WTC11 (cell line): ENCODE measurements at regions not wholly inside any gene's neighbourhood (a gene's known extent, or its start where the extent isn't known, plus 50 kb on each side); places are given as distances from the start of the nearest gene placed in this dataset.

Source experiments
- ATAC-seq: fragments of 200-7000 bp; cut with Tn5 transposase; 2 replicates; pipeline ENCODE4 v1.10.0; 2021; ENCODE audit warnings: mild to moderate bottlenecking, moderate library complexity
- CTCF ChIA-PET: fragments of 300-600 bp; sonication (Branson Sonifier 250); formaldehyde crosslinking; loops from one replicate; lab custom pipeline; 2021; ENCODE audit warnings: antibody characterized with exemption; lab: Charles Lee
- POLR2A ChIA-PET: fragments of 350-600 bp; sonication (Branson Sonifier 250); formaldehyde crosslinking; loops from one replicate; lab custom pipeline; 2021; ENCODE audit warnings: antibody characterized with exemption; lab: Charles Lee
- DNase-seq: peaks from one replicate; pipeline ENCODE4 v3.0.0; 2021; ENCODE audit warnings: low spot score
- H3K27ac Mint-ChIP-seq: 2 replicates; pipeline ENCODE4 v1.8.0; 2021; ENCODE audit warnings: mixed read lengths
- H3K27me3 Mint-ChIP-seq: 2 replicates; pipeline ENCODE4 v1.8.0; 2021; ENCODE audit warnings: low read depth, mild to moderate bottlenecking, moderate library complexity, mixed read lengths
- H3K36me3 Mint-ChIP-seq: 2 replicates; pipeline ENCODE4 v1.8.0; 2021; ENCODE audit warnings: mixed read lengths
- H3K4me1 Mint-ChIP-seq: 2 replicates; pipeline ENCODE4 v1.8.0; 2022; ENCODE audit warnings: mixed read lengths
- H3K4me3 Mint-ChIP-seq: 2 replicates; pipeline ENCODE4 v1.8.0; 2021; ENCODE audit warnings: mild to moderate bottlenecking, moderate library complexity, mixed read lengths
- H3K9me3 Mint-ChIP-seq: 2 replicates; pipeline ENCODE4 v1.8.0; 2021; ENCODE audit warnings: mixed read lengths
- CREB1 ChIP-seq: sonication (generic); formaldehyde crosslinking; IDR thresholded peaks from 2 replicates; pipeline ENCODE4 v1.8.0; 2023; ENCODE audit warnings: mild to moderate bottlenecking, missing genetic modification reagents
- CREM ChIP-seq: sonication (generic); formaldehyde crosslinking; IDR thresholded peaks from 2 replicates; pipeline ENCODE4 v1.8.1; 2022; ENCODE audit warnings: mild to moderate bottlenecking, missing genetic modification reagents, moderate library complexity
- ESRRA ChIP-seq: sonication (generic); formaldehyde crosslinking; IDR thresholded peaks from 2 replicates; pipeline ENCODE4 v1.8.1; 2022; ENCODE audit warnings: mild to moderate bottlenecking, missing genetic modification reagents, borderline replicate concordance
- ETV6 ChIP-seq: sonication (generic); formaldehyde crosslinking; IDR thresholded peaks from 2 replicates; pipeline ENCODE4 v1.8.1; 2022; ENCODE audit warnings: mild to moderate bottlenecking, missing genetic modification reagents
- FOXK1 ChIP-seq: sonication (generic); formaldehyde crosslinking; IDR thresholded peaks from 2 replicates; pipeline ENCODE4 v1.8.0; 2022; ENCODE audit warnings: mild to moderate bottlenecking, moderate library complexity, missing genetic modification reagents
- GABPB1 ChIP-seq: sonication (generic); formaldehyde crosslinking; IDR thresholded peaks from 2 replicates; pipeline ENCODE4 v1.8.1; 2023; ENCODE audit warnings: mild to moderate bottlenecking, missing genetic modification reagents
- IRF2 ChIP-seq: sonication (generic); formaldehyde crosslinking; IDR thresholded peaks from 2 replicates; pipeline ENCODE4 v1.8.0; 2022; ENCODE audit warnings: low read depth, missing genetic modification reagents, borderline replicate concordance
- JAZF1 ChIP-seq: fragments of 250-450 bp; sonication (Bioruptor Pico); IDR thresholded peaks from 2 replicates; pipeline ENCODE4 v1.9.0; 2021; ENCODE audit warnings: moderate library complexity, mild to moderate bottlenecking, inconsistent platforms
- JUN ChIP-seq: sonication (generic); formaldehyde crosslinking; IDR thresholded peaks from 2 replicates; pipeline ENCODE4 v1.8.0; 2023; ENCODE audit warnings: mild to moderate bottlenecking, missing genetic modification reagents
- NFYB ChIP-seq: sonication (generic); formaldehyde crosslinking; conservative IDR thresholded peaks from 2 replicates; pipeline ENCODE4 v1.8.0; 2022; ENCODE audit warnings: low read depth, missing genetic modification reagents
- NR3C1 ChIP-seq: sonication (generic); formaldehyde crosslinking; conservative IDR thresholded peaks from 2 replicates; pipeline ENCODE4 v1.8.1; 2023; ENCODE audit warnings: low read depth, mild to moderate bottlenecking, missing genetic modification reagents
- SMAD4 ChIP-seq: sonication (generic); formaldehyde crosslinking; IDR thresholded peaks from 2 replicates; pipeline ENCODE4 v1.8.0; 2022; ENCODE audit warnings: mild to moderate bottlenecking, missing genetic modification reagents
- SOX15 ChIP-seq: fragments of 250-450 bp; sonication (Bioruptor Pico); IDR thresholded peaks from 2 replicates; pipeline ENCODE4 v1.9.0; 2021; ENCODE audit warnings: mild to moderate bottlenecking
- TEAD1 ChIP-seq: sonication (generic); formaldehyde crosslinking; IDR thresholded peaks from 2 replicates; pipeline ENCODE4 v1.8.0; 2022; ENCODE audit warnings: mild to moderate bottlenecking, missing genetic modification reagents
- ZBTB21 ChIP-seq: sonication (generic); formaldehyde crosslinking; IDR thresholded peaks from 2 replicates; pipeline ENCODE4 v1.8.1; 2023; ENCODE audit warnings: mild to moderate bottlenecking, missing genetic modification reagents, borderline replicate concordance
- TF ChIP-seq, protein P1 (sequence below): sonication (generic); formaldehyde crosslinking; IDR thresholded peaks from 2 replicates; pipeline ENCODE4 v1.8.1; 2023; ENCODE audit warnings: mild to moderate bottlenecking, moderate library complexity, missing genetic modification reagents
- TF ChIP-seq, protein P2 (sequence below): sonication (generic); formaldehyde crosslinking; IDR thresholded peaks from 2 replicates; pipeline ENCODE4 v1.8.0; 2023; ENCODE audit warnings: missing genetic modification reagents, mild to moderate bottlenecking, borderline replicate concordance
- TF ChIP-seq, protein P3 (sequence below): sonication (generic); formaldehyde crosslinking; IDR thresholded peaks from 2 replicates; pipeline ENCODE4 v1.8.1; 2023; ENCODE audit warnings: mild to moderate bottlenecking, missing genetic modification reagents, borderline replicate concordance
- TF ChIP-seq, protein P4 (sequence below): sonication (generic); formaldehyde crosslinking; conservative IDR thresholded peaks from 2 replicates; pipeline ENCODE4 v1.8.1; 2022; ENCODE audit warnings: mild to moderate bottlenecking, missing genetic modification reagents
- TF ChIP-seq, protein P5 (sequence below): fragments of 250-450 bp; sonication (Bioruptor Pico); IDR thresholded peaks from 2 replicates; pipeline ENCODE4 v1.9.0; 2021; ENCODE audit warnings: mild to moderate bottlenecking, borderline replicate concordance

DNA sequence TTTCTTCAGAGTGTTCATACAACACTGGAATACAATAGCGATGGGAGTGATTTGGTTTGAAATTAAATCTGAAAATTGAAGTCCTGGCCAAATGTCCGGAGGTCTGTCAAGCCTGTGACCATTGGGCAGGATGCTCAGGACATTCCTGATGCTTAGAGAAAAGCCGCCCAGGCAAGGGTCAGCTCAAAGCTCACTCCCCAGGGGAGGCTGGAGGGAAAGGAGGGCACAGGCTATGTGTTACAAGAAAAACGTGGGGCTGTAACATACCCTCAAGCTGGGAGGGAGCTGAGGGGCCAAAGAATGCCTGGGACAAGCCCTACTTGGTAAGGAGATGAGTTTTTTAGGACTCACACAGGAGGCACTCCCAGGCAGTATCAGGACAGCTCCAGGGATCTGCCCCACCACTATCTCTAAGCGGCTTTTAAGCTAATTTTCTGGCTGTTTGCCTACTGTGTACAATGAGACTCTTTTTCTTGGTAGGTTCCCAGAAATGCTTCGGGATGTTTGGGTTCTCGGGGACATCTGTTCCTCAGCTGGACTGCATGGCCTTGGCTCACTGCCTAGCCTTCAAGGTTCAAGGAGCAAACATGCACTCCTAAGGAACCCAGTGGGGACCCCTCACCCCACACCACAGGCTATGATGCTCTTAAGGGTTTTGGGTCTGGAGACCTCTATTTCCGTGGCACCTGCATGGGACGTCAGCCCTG, 500.1 kb downstream of the BRD1 start:
- no peaks in the 10 kb centered on the region; the same call in 1 of the 2 replicates for H3K27me3 Mint-ChIP-seq
- H3K9me3 Mint-ChIP-seq = peaks cover 8% of the 10 kb centered on the region; the same call in 1 of the 2 replicates
- no peaks in the 10 kb centered on the region for H3K4me1 Mint-ChIP-seq
- DNase-seq = no peak
- TF ChIP-seq JAZF1 (CRISPR knock-in tag) (no peak), ZBTB21 (CRISPR knock-in tag) (no peak), NFYB (no peak), FOXK1 (CRISPR knock-in tag) (no peak), JUN (no peak), TEAD1 (CRISPR knock-in tag) (no peak), GABPB1 (no peak), SMAD4 (no peak), NR3C1 (CRISPR knock-in tag) (no peak), CREM (CRISPR knock-in tag) (no peak), IRF2 (no peak), ESRRA (no peak), ETV6 (no peak), SOX15 (no peak), CREB1 (CRISPR knock-in tag) (no peak)
- TF ChIP-seq, protein P1, sequence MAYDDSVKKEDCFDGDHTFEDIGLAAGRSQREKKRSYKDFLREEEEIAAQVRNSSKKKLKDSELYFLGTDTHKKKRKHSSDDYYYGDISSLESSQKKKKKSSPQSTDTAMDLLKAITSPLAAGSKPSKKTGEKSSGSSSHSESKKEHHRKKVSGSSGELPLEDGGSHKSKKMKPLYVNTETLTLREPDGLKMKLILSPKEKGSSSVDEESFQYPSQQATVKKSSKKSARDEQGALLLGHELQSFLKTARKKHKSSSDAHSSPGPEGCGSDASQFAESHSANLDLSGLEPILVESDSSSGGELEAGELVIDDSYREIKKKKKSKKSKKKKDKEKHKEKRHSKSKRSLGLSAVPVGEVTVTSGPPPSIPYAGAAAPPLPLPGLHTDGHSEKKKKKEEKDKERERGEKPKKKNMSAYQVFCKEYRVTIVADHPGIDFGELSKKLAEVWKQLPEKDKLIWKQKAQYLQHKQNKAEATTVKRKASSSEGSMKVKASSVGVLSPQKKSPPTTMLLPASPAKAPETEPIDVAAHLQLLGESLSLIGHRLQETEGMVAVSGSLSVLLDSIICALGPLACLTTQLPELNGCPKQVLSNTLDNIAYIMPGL (CRISPR knock-in tag) = no peak
- TF ChIP-seq, protein P2, sequence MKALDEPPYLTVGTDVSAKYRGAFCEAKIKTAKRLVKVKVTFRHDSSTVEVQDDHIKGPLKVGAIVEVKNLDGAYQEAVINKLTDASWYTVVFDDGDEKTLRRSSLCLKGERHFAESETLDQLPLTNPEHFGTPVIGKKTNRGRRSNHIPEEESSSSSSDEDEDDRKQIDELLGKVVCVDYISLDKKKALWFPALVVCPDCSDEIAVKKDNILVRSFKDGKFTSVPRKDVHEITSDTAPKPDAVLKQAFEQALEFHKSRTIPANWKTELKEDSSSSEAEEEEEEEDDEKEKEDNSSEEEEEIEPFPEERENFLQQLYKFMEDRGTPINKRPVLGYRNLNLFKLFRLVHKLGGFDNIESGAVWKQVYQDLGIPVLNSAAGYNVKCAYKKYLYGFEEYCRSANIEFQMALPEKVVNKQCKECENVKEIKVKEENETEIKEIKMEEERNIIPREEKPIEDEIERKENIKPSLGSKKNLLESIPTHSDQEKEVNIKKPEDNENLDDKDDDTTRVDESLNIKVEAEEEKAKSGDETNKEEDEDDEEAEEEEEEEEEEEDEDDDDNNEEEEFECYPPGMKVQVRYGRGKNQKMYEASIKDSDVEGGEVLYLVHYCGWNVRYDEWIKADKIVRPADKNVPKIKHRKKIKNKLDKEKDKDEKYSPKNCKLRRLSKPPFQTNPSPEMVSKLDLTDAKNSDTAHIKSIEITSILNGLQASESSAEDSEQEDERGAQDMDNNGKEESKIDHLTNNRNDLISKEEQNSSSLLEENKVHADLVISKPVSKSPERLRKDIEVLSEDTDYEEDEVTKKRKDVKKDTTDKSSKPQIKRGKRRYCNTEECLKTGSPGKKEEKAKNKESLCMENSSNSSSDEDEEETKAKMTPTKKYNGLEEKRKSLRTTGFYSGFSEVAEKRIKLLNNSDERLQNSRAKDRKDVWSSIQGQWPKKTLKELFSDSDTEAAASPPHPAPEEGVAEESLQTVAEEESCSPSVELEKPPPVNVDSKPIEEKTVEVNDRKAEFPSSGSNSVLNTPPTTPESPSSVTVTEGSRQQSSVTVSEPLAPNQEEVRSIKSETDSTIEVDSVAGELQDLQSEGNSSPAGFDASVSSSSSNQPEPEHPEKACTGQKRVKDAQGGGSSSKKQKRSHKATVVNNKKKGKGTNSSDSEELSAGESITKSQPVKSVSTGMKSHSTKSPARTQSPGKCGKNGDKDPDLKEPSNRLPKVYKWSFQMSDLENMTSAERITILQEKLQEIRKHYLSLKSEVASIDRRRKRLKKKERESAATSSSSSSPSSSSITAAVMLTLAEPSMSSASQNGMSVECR = no peak
- TF ChIP-seq, protein P3, sequence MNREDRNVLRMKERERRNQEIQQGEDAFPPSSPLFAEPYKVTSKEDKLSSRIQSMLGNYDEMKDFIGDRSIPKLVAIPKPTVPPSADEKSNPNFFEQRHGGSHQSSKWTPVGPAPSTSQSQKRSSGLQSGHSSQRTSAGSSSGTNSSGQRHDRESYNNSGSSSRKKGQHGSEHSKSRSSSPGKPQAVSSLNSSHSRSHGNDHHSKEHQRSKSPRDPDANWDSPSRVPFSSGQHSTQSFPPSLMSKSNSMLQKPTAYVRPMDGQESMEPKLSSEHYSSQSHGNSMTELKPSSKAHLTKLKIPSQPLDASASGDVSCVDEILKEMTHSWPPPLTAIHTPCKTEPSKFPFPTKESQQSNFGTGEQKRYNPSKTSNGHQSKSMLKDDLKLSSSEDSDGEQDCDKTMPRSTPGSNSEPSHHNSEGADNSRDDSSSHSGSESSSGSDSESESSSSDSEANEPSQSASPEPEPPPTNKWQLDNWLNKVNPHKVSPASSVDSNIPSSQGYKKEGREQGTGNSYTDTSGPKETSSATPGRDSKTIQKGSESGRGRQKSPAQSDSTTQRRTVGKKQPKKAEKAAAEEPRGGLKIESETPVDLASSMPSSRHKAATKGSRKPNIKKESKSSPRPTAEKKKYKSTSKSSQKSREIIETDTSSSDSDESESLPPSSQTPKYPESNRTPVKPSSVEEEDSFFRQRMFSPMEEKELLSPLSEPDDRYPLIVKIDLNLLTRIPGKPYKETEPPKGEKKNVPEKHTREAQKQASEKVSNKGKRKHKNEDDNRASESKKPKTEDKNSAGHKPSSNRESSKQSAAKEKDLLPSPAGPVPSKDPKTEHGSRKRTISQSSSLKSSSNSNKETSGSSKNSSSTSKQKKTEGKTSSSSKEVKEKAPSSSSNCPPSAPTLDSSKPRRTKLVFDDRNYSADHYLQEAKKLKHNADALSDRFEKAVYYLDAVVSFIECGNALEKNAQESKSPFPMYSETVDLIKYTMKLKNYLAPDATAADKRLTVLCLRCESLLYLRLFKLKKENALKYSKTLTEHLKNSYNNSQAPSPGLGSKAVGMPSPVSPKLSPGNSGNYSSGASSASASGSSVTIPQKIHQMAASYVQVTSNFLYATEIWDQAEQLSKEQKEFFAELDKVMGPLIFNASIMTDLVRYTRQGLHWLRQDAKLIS = no peak
- TF ChIP-seq, protein P4, sequence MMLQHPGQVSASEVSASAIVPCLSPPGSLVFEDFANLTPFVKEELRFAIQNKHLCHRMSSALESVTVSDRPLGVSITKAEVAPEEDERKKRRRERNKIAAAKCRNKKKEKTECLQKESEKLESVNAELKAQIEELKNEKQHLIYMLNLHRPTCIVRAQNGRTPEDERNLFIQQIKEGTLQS (CRISPR knock-in tag) = no peak
- TF ChIP-seq, protein P5, sequence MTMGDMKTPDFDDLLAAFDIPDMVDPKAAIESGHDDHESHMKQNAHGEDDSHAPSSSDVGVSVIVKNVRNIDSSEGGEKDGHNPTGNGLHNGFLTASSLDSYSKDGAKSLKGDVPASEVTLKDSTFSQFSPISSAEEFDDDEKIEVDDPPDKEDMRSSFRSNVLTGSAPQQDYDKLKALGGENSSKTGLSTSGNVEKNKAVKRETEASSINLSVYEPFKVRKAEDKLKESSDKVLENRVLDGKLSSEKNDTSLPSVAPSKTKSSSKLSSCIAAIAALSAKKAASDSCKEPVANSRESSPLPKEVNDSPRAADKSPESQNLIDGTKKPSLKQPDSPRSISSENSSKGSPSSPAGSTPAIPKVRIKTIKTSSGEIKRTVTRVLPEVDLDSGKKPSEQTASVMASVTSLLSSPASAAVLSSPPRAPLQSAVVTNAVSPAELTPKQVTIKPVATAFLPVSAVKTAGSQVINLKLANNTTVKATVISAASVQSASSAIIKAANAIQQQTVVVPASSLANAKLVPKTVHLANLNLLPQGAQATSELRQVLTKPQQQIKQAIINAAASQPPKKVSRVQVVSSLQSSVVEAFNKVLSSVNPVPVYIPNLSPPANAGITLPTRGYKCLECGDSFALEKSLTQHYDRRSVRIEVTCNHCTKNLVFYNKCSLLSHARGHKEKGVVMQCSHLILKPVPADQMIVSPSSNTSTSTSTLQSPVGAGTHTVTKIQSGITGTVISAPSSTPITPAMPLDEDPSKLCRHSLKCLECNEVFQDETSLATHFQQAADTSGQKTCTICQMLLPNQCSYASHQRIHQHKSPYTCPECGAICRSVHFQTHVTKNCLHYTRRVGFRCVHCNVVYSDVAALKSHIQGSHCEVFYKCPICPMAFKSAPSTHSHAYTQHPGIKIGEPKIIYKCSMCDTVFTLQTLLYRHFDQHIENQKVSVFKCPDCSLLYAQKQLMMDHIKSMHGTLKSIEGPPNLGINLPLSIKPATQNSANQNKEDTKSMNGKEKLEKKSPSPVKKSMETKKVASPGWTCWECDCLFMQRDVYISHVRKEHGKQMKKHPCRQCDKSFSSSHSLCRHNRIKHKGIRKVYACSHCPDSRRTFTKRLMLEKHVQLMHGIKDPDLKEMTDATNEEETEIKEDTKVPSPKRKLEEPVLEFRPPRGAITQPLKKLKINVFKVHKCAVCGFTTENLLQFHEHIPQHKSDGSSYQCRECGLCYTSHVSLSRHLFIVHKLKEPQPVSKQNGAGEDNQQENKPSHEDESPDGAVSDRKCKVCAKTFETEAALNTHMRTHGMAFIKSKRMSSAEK (CRISPR knock-in tag) = no peak
- POLR2A ChIA-PET = no interaction called here
- H3K4me3 Mint-ChIP-seq = no peak overlapping the region
- H3K27ac Mint-ChIP-seq = no peak overlapping the region
- no peak for ATAC-seq
- no peaks in the 10 kb centered on the region for H3K36me3 Mint-ChIP-seq
- CTCF ChIA-PET = interaction anchor here (2.2 kb wide), 1 partner anchor 22 kb away, joined by 6 read pairs; no protein-coding TSS in a partner anchor
